KMS-11 (cell line): ENCODE measurements at regions not wholly inside any gene's neighbourhood (a gene's known extent, or its start where the extent isn't known, plus 50 kb on each side); places are given as distances from the start of the nearest gene placed in this dataset.

ENCODE experiments used
- H2AFZ ChIP-seq: fragments of 200-600 bp; sonication (generic); 2 replicates; pipeline ENCODE4 v1.6.1; 2016; ENCODE audit warnings: antibody characterized with exemption, mixed run types, low read depth
- H3K27ac ChIP-seq: fragments of 200-600 bp; sonication (generic); 2 replicates; pipeline ENCODE4 v1.6.1; 2016; ENCODE audit warnings: mild to moderate bottlenecking, mixed run types
- H3K27me3 ChIP-seq: fragments of 200-600 bp; sonication (generic); 2 replicates; pipeline ENCODE4 v1.6.1; 2017; ENCODE audit warnings: mild to moderate bottlenecking, low read depth, mixed run types, moderate library complexity; ENCODE audit not compliant: insufficient read depth
- H3K36me3 ChIP-seq: fragments of 200-600 bp; sonication (generic); 2 replicates; pipeline ENCODE4 v1.6.1; 2017; ENCODE audit warnings: mild to moderate bottlenecking, mixed run types; ENCODE audit not compliant: insufficient read depth
- H3K4me1 ChIP-seq: fragments of 200-600 bp; sonication (generic); 2 replicates; pipeline ENCODE4 v1.6.1; 2016; ENCODE audit warnings: mild to moderate bottlenecking, low read depth, mixed run types; ENCODE audit not compliant: poor library complexity, severe bottlenecking
- H3K4me2 ChIP-seq: fragments of 200-600 bp; sonication (generic); 2 replicates; pipeline ENCODE4 v1.7.0; 2016; ENCODE audit warnings: mild to moderate bottlenecking, mixed run types
- H3K4me3 ChIP-seq: fragments of 200-600 bp; sonication (generic); IDR thresholded peaks from 2 replicates; pipeline ENCODE4 v1.6.1; 2017; ENCODE audit warnings: low read depth, low read length, mixed read lengths; ENCODE audit not compliant: insufficient read depth
- H3K79me2 ChIP-seq: fragments of 200-600 bp; sonication (generic); 2 replicates; pipeline ENCODE4 v1.6.1; 2016; ENCODE audit warnings: low read depth, mixed run types; ENCODE audit not compliant: insufficient read depth
- H3K9ac ChIP-seq: fragments of 200-600 bp; sonication (generic); 2 replicates; pipeline ENCODE4 v1.6.1; 2016; ENCODE audit warnings: mild to moderate bottlenecking, mixed run types
- H4K20me1 ChIP-seq: fragments of 200-600 bp; sonication (generic); 2 replicates; pipeline ENCODE4 v1.6.1; 2016; ENCODE audit warnings: mild to moderate bottlenecking, mixed run types; ENCODE audit not compliant: insufficient read depth
- TF ChIP-seq, protein P1 (sequence below): fragments of 200-600 bp; sonication (generic); conservative IDR thresholded peaks from 2 replicates; pipeline ENCODE4 v1.6.1; 2017; ENCODE audit warnings: low read depth, mild to moderate bottlenecking, antibody characterized with exemption, low read length, moderate library complexity, mixed read lengths

GRCh38 chr14:99081880-99082279 lies 190.1 kb downstream of the BCL11B start:
- Histone ChIP-seq H3K9ac (no peak overlapping the region), H3K27me3 (no peaks in the 10 kb centered on the region), H3K36me3 (no peaks in the 10 kb centered on the region), H3K79me2 (no peaks in the 10 kb centered on the region), H4K20me1 (no peaks in the 10 kb centered on the region), H2AFZ (no peak overlapping the region), H3K27ac (no peak overlapping the region), H3K4me2 (no peak overlapping the region), H3K4me3 (no peak overlapping the region), H3K4me1 (no peaks in the 10 kb centered on the region)
- TF ChIP-seq, protein P1, sequence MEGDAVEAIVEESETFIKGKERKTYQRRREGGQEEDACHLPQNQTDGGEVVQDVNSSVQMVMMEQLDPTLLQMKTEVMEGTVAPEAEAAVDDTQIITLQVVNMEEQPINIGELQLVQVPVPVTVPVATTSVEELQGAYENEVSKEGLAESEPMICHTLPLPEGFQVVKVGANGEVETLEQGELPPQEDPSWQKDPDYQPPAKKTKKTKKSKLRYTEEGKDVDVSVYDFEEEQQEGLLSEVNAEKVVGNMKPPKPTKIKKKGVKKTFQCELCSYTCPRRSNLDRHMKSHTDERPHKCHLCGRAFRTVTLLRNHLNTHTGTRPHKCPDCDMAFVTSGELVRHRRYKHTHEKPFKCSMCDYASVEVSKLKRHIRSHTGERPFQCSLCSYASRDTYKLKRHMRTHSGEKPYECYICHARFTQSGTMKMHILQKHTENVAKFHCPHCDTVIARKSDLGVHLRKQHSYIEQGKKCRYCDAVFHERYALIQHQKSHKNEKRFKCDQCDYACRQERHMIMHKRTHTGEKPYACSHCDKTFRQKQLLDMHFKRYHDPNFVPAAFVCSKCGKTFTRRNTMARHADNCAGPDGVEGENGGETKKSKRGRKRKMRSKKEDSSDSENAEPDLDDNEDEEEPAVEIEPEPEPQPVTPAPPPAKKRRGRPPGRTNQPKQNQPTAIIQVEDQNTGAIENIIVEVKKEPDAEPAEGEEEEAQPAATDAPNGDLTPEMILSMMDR, result no peak

- H3K4me3 ChIP-seq, result no peak overlapping the region
- no peak overlapping the region for H3K4me2 ChIP-seq
- H2AFZ ChIP-seq, result no peak overlapping the region
- H3K79me2 ChIP-seq, result no peaks in the 10 kb centered on the region
- H3K4me1 ChIP-seq, result no peaks in the 10 kb centered on the region
- no peak overlapping the region for H3K9ac ChIP-seq
- no peak overlapping the region for H3K27ac ChIP-seq
- H3K36me3 ChIP-seq, result no peaks in the 10 kb centered on the region
- H3K27me3 ChIP-seq, result no peaks in the 10 kb centered on the region
- H4K20me1 ChIP-seq, result no peaks in the 10 kb centered on the region
- TF ChIP-seq, protein P1, result no peak
These were observed 178.2 kb downstream of the BCL11B start for GRCh38 chr14:99093532-99094517.

GRCh38 chr14:99094901-99095300 lies 177.1 kb downstream of the BCL11B start:
- Histone ChIP-seq H2AFZ (no peak overlapping the region), H3K27ac (no peak overlapping the region), H3K4me2 (no peak overlapping the region), H3K9ac (no peak overlapping the region), H4K20me1 (no peaks in the 10 kb centered on the region), H3K27me3 (no peaks in the 10 kb centered on the region), H3K36me3 (no peaks in the 10 kb centered on the region), H3K79me2 (no peaks in the 10 kb centered on the region), H3K4me3 (no peak overlapping the region), H3K4me1 (no peaks in the 10 kb centered on the region)
- TF ChIP-seq, protein P1, result no peak

DNA sequence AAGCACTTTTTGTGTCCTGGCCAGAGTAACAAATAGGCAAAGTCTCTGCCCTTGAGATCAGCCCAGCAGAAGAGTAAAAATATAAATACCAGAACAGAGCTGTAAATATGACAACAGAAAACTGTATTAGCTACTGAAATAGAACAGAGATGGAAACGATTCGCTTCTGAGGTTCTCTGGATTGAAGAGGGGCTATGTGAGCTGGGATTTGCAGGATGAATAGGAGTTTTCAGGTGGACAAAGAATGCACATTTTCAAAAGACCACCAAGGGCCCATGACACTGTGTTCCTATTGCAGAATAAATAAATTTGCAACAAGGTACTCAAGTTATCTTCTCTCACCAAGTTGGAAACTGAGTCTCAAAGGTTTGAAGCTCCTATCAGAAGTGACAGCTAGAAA lies 176.6 kb downstream of the BCL11B start:
- no peak overlapping the region for H2AFZ ChIP-seq
- no peaks in the 10 kb centered on the region for H3K4me1 ChIP-seq
- H4K20me1 ChIP-seq, result no peaks in the 10 kb centered on the region
- H3K79me2 ChIP-seq, result no peaks in the 10 kb centered on the region
- no peak overlapping the region for H3K4me2 ChIP-seq
- no peaks in the 10 kb centered on the region for H3K27me3 ChIP-seq
- H3K36me3 ChIP-seq, result no peaks in the 10 kb centered on the region
- H3K9ac ChIP-seq, result no peak overlapping the region
- no peak overlapping the region for H3K27ac ChIP-seq
- no peak overlapping the region for H3K4me3 ChIP-seq
- TF ChIP-seq, protein P1, result no peak
